GM21737 (cell line): ENCODE measurements at regions not wholly inside any gene's neighbourhood (a gene's known extent, or its start where the extent isn't known, plus 50 kb on each side); places are given as distances from the start of the nearest gene placed in this dataset.

Experiments used
- ATAC-seq: cut with Tn5 transposase; IDR thresholded peaks from one replicate; pipeline ENCODE4 v1.9.1; 2021; ENCODE audit warnings: mild to moderate bottlenecking, moderate library complexity; ENCODE audit not compliant: unreplicated experiment

DNA sequence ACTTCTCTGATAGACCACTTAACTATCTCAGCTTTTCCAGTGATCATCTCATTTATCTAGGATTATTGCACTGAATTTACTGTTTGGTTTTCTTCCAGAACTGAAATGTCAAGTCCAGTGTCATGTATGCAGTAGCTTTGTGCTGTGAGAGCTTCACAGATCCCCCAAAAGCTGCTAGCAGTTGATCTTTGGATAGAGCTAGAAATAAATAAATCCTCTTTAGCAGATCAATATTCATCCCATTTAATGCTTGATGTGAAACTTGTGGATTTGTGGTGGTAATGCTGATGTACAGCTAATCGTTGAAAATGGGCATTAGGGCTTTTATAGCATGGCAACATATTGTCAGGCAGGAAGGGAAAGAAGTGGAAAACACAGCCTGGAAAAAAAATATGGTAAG lies 509.6 kb upstream of the FAM241A start:
- no peak for ATAC-seq

DNA sequence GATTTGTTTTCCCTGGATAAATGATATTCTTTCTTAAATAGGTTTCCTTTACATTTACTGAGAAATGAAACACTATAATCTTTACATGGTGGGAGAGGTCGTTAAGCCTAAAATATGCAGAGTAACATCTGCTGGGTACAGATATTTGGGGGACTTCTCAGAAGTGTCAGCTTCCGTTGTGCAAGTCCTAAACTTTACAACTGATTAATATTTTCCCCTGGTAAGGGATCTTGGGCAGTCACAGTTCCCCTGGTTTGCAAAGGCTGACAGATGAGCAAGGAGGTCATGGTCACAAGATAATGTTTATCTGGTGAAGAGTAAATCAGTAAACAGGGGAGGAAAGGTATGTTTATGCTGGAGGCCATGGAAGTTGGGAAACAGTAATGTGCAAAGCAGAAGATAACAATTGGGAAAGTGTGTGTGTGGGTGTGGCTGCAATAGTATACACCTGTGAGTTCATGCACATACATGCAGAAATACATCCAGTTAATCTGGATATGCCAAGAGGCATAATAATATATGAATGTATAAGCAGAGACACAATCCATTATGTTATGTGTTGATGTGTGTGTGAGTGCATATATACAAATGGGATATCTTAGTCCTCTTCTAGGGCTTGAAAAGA lies 508.2 kb upstream of the FAM241A start:
- no peak for ATAC-seq

DNA sequence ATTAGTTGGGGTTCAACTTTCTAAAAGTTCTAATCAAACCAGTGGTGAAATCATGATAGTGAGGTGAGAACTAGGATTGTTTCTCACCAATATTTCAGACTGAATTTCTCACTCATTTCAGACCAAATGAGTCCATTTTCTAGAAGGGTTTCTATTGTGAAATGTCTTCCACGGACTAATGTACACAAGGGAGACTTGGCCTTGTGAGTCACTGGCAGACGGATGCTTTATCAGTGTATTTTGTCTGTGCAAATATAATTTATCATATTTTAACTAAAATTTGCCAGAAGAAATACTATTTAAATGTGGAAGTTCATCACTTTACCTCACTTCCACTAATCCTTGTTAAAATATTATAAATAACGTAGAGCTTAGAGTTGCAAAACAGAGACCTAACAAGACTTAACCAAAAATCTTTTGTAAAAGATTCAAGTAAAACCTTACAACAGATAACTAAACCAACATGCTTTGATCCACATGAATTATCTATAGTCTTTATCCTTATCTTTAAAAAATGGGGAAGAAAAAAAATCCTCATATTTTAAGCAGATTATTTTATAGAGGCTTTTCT lies 506.0 kb upstream of the FAM241A start:
- no peak for ATAC-seq

DNA sequence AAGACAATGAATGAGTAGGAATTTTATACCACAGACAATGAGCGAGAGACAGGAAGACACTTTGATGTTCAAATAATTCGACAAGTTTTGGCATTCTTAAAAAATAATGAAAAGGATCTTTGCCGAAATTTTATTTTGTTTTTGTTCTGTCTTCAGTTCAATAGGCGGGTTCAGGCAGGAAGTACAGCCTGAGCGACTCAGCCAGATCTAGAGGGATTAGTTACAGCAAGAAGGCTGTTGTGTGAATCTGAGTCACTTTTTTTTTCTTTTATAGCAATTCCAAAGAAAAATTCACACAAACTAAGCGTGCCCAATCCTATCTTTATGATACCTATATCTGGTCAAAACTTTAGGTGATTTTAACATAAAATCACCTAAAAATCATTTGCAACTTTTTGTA lies 505.4 kb upstream of the FAM241A start:
- no peak for ATAC-seq

DNA sequence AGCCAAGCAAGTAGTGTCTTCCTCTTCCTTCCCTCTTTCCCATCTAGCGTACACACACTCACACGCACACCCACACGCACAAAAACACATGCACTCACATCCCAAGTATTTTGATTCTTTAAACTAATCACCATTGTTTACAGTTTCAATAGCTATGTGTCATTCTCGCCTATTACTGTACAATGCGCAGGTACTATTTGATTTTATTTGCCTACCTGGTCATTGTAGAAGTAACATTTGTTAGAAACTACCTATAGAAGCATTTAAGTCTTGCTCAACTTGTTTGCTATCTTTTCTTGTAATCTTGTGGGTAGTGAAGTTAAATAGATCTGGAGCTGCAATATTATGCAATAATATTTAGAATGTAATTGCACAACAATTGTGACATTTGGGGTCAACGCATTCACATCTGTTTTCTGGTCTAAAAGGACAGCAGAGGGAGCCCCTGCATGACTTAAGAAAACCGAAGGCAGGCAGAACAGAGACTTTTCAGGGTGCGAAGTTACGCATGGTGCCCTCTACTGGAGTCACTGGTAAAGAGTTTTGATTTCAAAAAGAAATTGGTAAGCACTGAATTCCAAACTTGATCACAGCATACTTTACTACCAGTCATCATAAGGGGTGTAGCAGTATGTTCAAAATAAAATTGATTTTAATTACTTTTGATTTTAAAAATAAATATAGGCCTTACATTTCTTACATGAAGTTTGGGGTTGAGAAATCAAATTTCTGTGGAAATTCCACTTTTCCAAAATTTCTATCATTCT lies 503.3 kb upstream of the FAM241A start:
- ATAC-seq: peak; percentile 85

DNA sequence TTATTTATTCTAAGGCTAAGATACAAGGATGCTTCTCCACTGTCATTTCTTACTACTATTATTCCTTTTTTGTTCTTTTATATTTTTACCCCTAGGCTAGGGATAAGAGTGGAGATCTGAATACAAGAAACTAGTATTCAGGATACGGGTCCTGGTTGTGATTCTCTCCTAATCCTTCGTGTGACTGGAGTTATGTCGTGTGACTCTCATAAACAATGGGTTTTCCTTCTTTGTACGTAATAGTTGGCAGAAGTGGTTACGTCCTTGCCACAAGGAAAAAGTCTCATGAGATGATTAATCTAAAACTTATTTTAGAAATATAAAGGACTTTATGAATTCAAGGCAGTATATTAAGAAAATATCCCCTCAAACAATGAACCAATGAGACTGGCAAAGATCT lies 497.2 kb upstream of the FAM241A start:
- ATAC-seq: no peak

DNA sequence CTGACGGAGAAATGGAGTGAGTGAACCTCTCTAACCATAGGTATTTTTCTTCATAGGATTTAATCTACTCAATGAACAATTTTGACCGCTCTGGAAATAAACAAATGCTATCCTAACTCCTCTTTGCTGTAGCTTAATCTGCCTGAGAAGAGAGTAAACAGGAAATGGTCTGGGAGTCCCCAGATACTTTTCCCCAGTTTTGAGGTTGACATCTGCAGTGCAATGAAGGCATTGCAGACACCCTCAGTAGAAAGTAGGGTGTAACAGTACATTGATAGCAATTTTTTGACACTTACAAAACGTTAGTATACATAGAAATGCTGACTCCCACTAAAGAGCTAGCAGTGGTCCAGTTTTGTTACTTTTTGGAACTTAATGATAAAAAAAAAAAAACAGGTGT lies 495.9 kb upstream of the FAM241A start:
- ATAC-seq: peak; percentile 72

DNA sequence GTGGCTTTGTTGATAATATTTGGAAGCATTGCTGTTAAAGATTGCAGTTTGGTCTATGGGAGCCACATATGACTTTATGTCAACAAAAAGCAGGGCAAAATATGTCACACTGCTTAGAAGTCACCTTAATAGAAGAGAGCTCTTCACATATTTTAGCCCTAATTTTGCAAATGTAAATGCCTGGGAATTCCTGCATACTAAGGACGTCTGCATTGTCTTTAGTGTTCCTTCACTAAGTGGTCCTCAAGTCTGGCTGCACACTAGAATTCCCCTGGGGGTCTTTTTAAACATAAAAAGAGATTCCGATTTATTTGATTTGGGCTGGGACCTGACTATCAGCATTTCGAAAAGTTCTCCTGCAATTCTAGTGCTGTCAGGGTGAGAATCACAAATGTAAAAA lies 495.1 kb upstream of the FAM241A start:
- ATAC-seq: no peak

DNA sequence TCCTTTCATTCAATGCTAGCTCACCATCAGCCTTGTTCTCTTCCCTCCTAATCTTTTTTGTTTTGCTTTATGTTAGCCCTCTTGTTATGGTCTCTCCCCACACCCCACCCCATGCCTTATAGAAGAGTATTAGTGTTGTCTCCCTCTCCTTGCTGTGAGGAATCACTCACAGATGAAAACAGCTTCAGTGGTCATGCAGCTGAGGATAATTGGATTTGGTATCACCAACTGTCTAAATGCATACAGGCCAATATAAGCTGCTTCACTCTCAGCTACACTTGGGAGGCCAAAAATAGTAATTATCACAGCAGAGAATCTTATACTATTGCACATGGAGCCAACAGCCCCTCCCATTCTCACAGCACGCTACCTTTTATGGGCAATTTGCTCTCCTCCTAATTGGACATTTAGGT lies 494.6 kb upstream of the FAM241A start:
- no peak for ATAC-seq

DNA sequence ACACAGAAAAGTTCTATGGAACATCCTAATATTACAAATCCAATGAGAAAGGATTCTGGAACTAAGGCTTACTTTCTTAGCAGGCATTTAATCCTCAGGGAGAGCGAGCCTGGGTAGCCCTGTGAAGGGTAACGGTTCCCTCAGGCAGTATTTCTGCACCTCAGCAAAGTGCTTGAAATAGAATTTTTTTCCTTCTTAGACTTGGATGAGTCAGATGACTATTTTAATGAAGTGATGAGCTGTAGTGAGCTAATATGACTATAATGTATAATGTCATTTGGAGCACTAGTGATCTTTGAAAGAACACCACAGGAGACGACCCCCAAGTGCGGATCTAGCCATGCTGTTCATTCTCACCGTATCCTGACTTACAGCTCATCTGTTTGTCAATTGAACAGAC lies 493.0 kb upstream of the FAM241A start:
- ATAC-seq: no peak

DNA sequence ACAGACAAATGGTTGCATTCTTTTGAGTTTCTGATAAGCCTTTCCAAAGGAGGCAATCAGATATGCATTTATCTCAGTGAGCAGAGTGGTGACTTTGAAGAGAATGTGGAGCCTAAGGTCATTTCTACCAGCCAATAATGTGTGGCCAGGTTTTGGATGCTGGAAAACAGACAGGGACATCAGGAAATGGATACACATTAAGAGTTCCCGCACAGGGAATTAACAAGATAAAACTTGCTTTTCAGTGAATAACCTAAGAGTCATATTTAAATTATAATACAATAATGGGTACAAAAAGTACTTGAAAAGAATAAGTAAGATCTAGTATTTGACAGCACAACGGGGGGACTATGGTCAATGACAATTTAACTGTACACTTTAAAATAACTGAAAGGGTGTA lies 492.3 kb upstream of the FAM241A start:
- ATAC-seq: no peak

DNA sequence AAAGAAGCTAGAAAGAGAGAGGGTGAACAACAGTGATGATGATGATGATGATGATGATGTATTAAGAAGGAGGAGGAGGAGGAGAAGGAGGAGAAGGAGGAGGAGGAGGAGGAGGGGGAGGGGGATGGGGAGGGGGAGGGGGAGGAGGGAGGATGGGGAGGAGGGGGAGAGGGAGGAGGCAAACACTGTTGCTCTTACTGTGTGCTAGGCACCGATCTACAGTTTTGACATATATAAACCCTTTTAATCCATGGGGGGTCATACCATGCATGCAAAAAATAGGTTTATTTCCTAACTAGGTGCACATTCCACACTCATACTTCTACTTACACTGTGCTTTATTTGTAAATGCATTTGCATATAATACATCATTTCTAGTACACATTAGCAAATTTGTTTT lies 482.8 kb upstream of the FAM241A start:
- no peak for ATAC-seq

DNA sequence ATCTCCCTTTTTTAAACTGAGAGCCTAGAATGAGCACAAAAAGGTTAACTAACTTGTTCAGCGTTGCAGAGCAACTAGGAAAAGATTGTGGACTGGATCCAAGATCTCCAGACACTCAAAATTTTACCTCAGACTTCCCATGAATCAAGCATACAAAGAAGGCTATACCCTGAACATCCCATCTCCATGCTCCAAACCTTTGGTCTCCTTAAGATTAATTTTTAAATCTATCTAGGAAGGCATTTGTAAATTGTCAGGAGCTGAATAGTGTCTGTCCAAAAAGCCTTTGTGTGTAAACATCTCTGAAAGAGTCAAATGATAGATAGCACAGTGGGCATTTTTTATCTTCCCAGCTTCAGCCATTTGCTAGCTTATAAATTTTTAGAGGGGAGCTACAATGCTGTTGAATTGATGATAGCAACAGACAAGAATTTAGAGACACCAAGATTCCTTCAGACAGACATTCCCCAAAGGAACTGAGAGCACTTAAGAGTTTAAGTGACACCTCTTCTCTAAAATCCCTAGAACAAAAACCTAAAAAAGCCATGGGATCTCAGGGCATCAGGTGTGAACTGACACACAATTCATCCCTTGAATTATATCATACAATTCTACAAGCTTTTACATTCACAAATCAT lies 480.8 kb upstream of the FAM241A start:
- no peak for ATAC-seq

DNA sequence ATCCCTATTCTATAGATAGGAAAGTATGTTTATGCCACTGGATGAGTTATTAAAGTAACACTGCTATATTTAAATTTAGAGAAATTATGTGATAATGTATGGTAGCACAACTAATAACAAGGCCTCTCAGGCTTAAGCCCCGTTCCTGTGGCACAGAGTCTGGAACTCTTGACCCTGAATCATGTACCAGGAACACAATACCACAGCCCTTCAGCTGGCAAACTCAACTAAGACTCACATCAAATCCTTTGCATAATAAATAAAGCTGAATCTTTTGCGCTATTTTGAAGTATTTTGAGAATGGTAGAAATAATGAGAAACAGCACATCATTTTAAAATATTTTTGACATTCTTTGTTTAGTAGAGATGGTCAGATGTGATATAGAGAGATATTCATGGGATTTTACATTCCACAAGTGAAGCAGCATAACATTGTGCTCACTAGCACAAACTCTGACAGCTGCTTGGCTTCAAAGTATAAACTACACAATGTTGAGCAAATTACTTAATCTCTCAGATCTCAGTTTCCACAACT lies 478.4 kb upstream of the FAM241A start:
- no peak for ATAC-seq

DNA sequence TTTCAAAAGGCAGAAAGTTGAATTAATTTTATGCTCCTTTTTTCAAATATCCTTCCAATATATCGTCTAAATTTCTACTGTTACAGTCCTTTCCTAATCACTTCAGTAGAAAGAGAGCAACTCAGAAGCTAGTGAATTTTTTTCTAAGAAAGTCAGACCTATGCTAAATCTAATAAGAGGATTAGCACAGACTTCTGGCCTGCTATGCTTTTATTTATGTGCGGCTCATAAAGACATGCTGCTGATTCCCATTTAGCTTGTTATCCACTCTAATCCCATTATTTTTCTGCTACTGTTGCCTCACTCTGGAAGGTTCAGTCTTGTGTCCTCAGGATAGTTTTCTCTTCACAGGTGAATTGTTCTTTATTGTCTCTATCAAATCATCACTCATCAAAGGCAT lies 473.5 kb upstream of the FAM241A start:
- no peak for ATAC-seq

DNA sequence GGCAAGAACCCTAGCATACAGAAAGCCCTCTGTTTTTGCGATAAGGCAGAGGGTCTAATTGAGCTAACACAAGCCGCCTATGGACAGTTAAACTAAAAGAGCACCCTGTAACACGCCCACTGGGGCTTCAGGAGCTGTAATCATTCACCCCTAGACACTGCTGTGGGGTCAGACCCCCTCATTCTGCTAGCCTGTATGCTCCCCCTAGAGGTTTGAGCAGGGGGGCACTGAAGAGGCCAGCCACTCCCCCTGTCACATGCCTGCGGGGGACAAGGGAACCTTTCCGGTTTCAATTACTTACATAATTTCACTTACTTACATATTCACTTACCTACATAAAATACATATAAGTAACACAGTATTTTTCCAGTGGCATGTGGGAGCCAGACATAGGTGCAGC lies 469.5 kb upstream of the FAM241A start:
- ATAC-seq: no peak

DNA sequence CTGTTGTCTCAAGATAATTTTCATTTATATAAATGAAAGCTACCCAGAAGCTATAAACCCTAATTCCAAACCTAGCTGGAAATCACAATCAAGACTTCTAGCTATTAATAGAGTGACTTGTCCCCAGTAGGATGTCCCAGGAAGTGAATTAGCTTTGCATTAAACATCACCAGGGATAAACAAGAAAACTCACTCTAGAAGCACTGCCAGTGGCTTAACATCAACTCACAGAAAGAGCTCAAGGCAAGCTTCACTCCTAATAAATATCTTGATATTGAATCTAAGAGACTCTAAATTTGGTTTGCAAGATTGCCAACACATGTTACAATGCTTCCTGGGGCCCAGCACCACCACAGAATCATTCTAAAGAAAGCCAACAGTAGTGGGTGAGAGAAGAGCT lies 468.7 kb upstream of the FAM241A start:
- no peak for ATAC-seq

DNA sequence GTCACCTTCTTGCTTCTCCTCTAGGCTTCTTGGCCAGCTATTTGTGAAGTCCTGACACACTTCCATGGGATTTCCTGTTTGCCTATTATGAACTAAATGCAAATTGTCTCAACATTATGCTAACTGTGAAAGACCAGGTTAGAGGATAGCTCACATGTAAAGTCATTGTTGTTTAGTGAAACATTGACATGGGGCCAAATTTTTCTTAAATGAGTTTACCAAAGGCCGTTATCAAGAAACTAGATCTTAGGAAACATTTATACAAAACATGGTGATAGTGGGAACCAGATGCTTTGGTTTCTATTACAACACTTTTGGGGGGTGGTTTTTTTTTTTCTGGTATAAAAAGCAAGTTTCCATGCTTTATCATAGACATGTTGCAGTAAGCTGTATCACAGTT lies 466.8 kb upstream of the FAM241A start:
- no peak for ATAC-seq

DNA sequence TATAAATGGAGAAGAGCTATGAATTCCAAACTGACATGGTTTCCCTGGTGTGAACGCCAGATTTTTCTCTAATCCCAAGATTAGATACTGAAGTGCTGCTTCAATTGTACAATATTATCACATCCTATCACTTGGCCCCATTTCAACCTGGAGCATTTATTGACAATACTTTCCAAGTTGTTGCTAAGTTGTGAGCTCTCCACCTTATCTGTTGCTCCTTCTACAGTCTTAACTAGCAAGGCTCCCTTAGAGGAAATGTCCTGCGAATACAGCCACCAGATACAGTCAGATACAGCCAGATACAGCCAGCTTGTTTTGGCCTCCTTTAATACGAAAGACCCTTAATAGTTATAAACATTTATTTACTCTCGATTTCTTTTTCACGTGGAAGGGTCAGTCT lies 466.3 kb upstream of the FAM241A start:
- ATAC-seq: no peak

DNA sequence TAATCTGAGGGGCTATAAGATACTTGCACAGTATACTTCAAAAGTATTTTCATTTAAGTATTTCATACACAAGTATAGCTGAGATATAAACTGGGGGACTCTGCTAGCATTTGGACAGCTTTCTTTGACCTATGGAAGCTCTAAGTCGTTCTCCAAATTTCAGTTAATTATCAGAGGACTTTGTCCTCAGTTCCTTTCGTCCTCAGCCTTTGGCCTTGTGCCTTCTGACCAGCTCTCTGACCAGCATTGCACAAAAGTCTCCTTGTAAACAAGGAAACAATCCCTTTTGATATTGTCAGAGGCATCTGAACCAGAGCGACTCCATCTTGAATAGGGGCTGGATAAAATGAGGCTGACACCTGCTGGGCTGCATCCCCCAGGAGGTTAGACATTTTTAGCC lies 464.0 kb upstream of the FAM241A start:
- ATAC-seq: no peak

DNA sequence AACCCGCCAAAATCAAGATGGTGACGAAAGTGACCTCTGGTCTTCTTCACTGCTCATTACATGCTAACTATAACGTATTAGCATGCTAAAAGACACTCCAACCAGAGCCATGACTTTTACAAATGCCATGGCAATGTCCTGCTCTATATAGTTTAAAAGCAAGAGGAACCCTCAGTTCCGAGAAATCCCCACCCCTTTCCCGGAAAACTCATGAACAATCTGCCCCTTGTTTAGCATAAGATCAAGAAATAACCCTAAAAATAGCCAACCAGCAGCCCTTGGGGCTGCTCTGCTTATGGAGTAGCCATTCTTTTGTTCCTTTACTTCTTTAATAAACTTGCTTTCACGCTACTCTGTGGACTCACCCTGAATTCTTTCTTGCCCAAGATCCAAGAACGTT lies 463.5 kb upstream of the FAM241A start:
- no peak for ATAC-seq

DNA sequence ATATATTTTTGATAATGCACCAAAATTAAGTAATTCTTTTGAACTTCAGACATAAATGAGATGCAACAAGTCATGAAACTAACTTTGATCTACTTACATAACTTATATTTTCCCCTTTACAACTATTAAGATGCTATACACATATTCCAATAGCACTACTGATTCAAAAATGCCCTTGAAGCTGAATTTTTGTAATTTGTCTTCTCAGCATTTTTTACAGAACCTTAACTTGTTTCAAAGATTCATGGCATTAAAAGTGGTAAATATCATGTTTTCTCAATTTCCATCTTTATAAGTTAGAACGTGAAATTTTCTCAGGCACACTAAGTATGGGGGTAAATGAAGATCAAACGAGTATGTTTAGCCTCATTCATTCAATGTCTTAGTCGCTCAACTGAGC lies 460.0 kb upstream of the FAM241A start:
- no peak for ATAC-seq
